GM19324 (cell line): ENCODE measurements at regions not wholly inside any gene's neighbourhood (a gene's known extent, or its start where the extent isn't known, plus 50 kb on each side); places are given as distances from the start of the nearest gene placed in this dataset.
"Not testable (repeated sequence)": the region's sequence is repeated elsewhere in the genome, so short reads cannot be mapped to it uniquely, and the experiment has no call there.

Experiments
- ATAC-seq: cut with Tn5 transposase; IDR thresholded peaks from one replicate; pipeline ENCODE4 v1.9.1; 2021; ENCODE audit warnings: mild to moderate bottlenecking, moderate library complexity; ENCODE audit not compliant: unreplicated experiment, low FRiP score

- ATAC-seq, result no peak
Measured at GRCh38 chr4:146124023-146124680, 51.4 kb upstream of the LSM6 start.

- ATAC-seq, result no peak
Measured at GRCh38 chr4:146123231-146123630, 52.3 kb upstream of the LSM6 start.

- no peak for ATAC-seq
Measured at GRCh38 chr4:146122398-146122797, 53.1 kb upstream of the LSM6 start.

GRCh38 chr4:146121757-146122156, 53.8 kb upstream of the LSM6 start:
- no peak for ATAC-seq

GRCh38 chr4:146119845-146120404, 55.6 kb upstream of the LSM6 start:
- no peak for ATAC-seq

- no peak for ATAC-seq
Measured at GRCh38 chr4:146114066-146114465, 61.5 kb upstream of the LSM6 start.

- no peak for ATAC-seq
Measured at GRCh38 chr4:146113171-146113570, 62.3 kb upstream of the LSM6 start.

GRCh38 chr4:146112389-146112788, 63.1 kb upstream of the LSM6 start:
- no peak for ATAC-seq

GRCh38 chr4:146110871-146111485, 64.5 kb upstream of the LSM6 start:
- no peak for ATAC-seq

- no peak for ATAC-seq
Measured at GRCh38 chr4:146108756-146109155, 66.8 kb upstream of the LSM6 start.

GRCh38 chr4:146107587-146108240, 67.8 kb upstream of the LSM6 start:
- no peak for ATAC-seq

GRCh38 chr4:146105464-146105863, 70.1 kb upstream of the LSM6 start:
- ATAC-seq, result peak; percentile 62

GRCh38 chr4:146104541-146104940, 71.0 kb upstream of the LSM6 start:
- no peak for ATAC-seq

- not testable (repeated sequence) for ATAC-seq
Measured at GRCh38 chr4:146104052-146104451, 71.5 kb upstream of the LSM6 start.

- peak; percentile 3 for ATAC-seq
Measured at GRCh38 chr4:146099585-146099984, 75.9 kb upstream of the LSM6 start.

GRCh38 chr4:146098978-146099377, 76.5 kb upstream of the LSM6 start:
- ATAC-seq, result peak; percentile 62

GRCh38 chr4:146098397-146098796, 77.1 kb upstream of the LSM6 start:
- peak; percentile 55 for ATAC-seq

- ATAC-seq, result no peak
Measured at GRCh38 chr4:146096371-146096770, 79.1 kb upstream of the LSM6 start.

GRCh38 chr4:146095860-146096259, 79.7 kb upstream of the LSM6 start:
- no peak for ATAC-seq

- ATAC-seq, result no peak
Measured at GRCh38 chr4:146095091-146095690, 80.3 kb upstream of the LSM6 start.

- no peak for ATAC-seq
Measured at GRCh38 chr4:146088690-146089089, 86.8 kb upstream of the LSM6 start.
